ENCODE measurements at regions not wholly inside any gene's neighbourhood (a gene's known extent, or its start where the extent isn't known, plus 50 kb on each side); places are given as distances from the start of the nearest gene placed in this dataset.

- TF ChIP-seq ZC3H11A (IDR thresholded peaks at IDR 0.05): no peak
- no peak for TF ChIP-seq CTCF (IDR thresholded peaks at IDR 0.05)
- no peak for TF ChIP-seq MYC (IDR thresholded peaks at IDR 0.05; ENCODE audit: borderline replicate concordance, low read length)
- TF ChIP-seq EP300 (IDR thresholded peaks at IDR 0.05): no peak
- no peak for TF ChIP-seq RCOR1 (IDR thresholded peaks at IDR 0.05; ENCODE audit: low read depth, low read length)
Observed at GRCh38 chr3:3403700-3404099, 224.2 kb upstream of the CRBN start.

Data from A549 (cell line).